Mucosa of rectum (tissue), 2 donors: ENCODE measurements at regions not wholly inside any gene's neighbourhood (a gene's known extent, or its start where the extent isn't known, plus 50 kb on each side); places are given as distances from the start of the nearest gene placed in this dataset.

Experiments used
- H3K27ac ChIP-seq, 2 donors: one replicate each; pipeline ENCODE4 v1.7.0; 2013; ENCODE audit warnings: inconsistent platforms in 2 of 2, low read depth in 2 of 2, low read length in 2 of 2
- H3K27me3 ChIP-seq, 2 donors: one replicate each; pipeline ENCODE4 v1.7.0; 2013; ENCODE audit warnings: low read length in 2 of 2; ENCODE audit not compliant: control insufficient read depth in 2 of 2, insufficient read depth in 2 of 2
- H3K36me3 ChIP-seq, 2 donors: one replicate each; pipeline ENCODE4 v1.7.0; 2013; ENCODE audit warnings: low read length in 2 of 2; ENCODE audit not compliant: control insufficient read depth in 2 of 2, insufficient read depth in 2 of 2
- H3K4me1 ChIP-seq, 2 donors: one replicate each; pipeline ENCODE4 v1.7.0; 2013; ENCODE audit warnings: low read length in 2 of 2, mild to moderate bottlenecking in 1 of 2; ENCODE audit not compliant: control insufficient read depth in 2 of 2, insufficient read depth in 2 of 2
- H3K4me3 ChIP-seq, 2 donors: one replicate each; pipeline ENCODE4 v1.7.0; 2013; ENCODE audit warnings: low read length in 2 of 2
- H3K9ac ChIP-seq, 2 donors: one replicate each; pipeline ENCODE4 v1.7.0; 2013; ENCODE audit warnings: low read length in 2 of 2, low read depth in 1 of 2, mild to moderate bottlenecking in 1 of 2
- H3K9me3 ChIP-seq, 2 donors: one replicate each; pipeline ENCODE4 v1.7.0; 2013; ENCODE audit warnings: low read length in 2 of 2; ENCODE audit not compliant: control insufficient read depth in 2 of 2
- donor health status: healthy.
- donor health status: Normal muscosa, but diverticular disease.

DNA sequence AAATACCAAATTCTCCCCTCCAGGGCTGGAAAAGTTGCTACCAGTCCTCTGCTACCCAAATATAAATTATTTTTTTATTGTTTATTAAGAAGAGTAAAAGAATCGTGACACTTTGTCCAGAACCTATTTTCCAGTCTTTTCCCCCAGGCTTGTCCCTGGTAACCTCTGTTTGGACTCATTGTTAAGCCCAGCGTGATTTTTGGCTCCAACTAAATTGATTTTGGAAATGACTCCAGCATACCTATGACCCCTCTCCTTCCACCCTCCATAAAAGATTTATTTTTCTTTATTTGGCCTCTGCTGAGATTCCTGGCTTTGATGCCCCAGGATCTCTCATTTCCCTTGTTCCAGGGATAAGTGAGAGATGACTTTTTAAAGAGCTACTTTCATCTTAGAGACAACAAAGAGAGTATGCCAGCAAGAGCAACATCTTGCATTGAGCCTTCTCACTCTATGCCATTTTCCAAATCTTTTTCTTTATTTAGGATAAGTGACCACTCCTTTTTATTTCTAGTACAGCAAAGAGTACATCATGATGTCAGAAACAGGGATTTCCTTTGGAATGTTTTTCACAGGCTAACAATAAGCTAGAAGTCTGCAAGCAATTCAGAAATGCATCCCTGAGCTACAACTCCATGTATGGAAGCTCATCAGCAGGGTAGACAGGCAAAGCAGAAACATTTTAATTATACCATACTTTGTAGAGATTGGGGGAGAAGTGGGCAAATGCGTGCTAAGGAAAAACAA, 75.8 kb downstream of the DAD1 start:
- H3K9ac ChIP-seq: no peak overlapping the region
- H3K36me3 ChIP-seq: no peaks in the 10 kb centered on the region
- H3K4me1 ChIP-seq: peaks cover 5 to 9% of the 10 kb centered on the region in 2 donors
- peak overlapping the region; percentile 11 to 51 for H3K27ac ChIP-seq
- H3K4me3 ChIP-seq: no peak overlapping the region
- no peaks in the 10 kb centered on the region for H3K9me3 ChIP-seq
- H3K27me3 ChIP-seq: no peaks in the 10 kb centered on the region

- peak overlapping the region; percentile 11 to 41 for H3K27ac ChIP-seq
- H3K27me3 ChIP-seq: no peaks in the 10 kb centered on the region
- no peaks in the 10 kb centered on the region for H3K36me3 ChIP-seq
- no peaks in the 10 kb centered on the region for H3K9me3 ChIP-seq
- no peak overlapping the region for H3K4me3 ChIP-seq
- H3K4me1 ChIP-seq: peaks cover 5 to 9% of the 10 kb centered on the region in 2 donors
- H3K9ac ChIP-seq: no peak overlapping the region
Measured at GRCh38 chr14:22512106-22512814, 76.8 kb downstream of the DAD1 start.

- no peak overlapping the region for H3K4me3 ChIP-seq
- H3K27ac ChIP-seq: peak overlapping the region; percentile 45 to 59
- no peaks in the 10 kb centered on the region for H3K9me3 ChIP-seq
Measured at GRCh38 chr14:22510527-22511110, 78.4 kb downstream of the DAD1 start.

GRCh38 chr14:22509751-22510300, 79.2 kb downstream of the DAD1 start:
- H3K9me3 ChIP-seq: no peaks in the 10 kb centered on the region
- peak overlapping the region; percentile 45 to 59 for H3K27ac ChIP-seq
- no peak overlapping the region for H3K9ac ChIP-seq
- H3K4me1 ChIP-seq: peaks cover 0 to 9% of the 10 kb centered on the region in 2 donors
- H3K36me3 ChIP-seq: no peaks in the 10 kb centered on the region
- H3K4me3 ChIP-seq: no peak overlapping the region
- no peaks in the 10 kb centered on the region for H3K27me3 ChIP-seq

More at GRCh38 chr14:22510527-22511110, 78.4 kb downstream of the DAD1 start:
- Histone ChIP-seq H3K9ac (no peak overlapping the region), H3K27me3 (no peaks in the 10 kb centered on the region), H3K36me3 (no peaks in the 10 kb centered on the region), H3K4me1 (peaks cover 0 to 9% of the 10 kb centered on the region in 2 donors)

- no peak overlapping the region for H3K4me3 ChIP-seq
- H3K4me1 ChIP-seq: peaks cover 0 to 9% of the 10 kb centered on the region in 2 donors
- no peaks in the 10 kb centered on the region for H3K27me3 ChIP-seq
- H3K9me3 ChIP-seq: no peaks in the 10 kb centered on the region
- no peak overlapping the region for H3K9ac ChIP-seq
- peak overlapping the region; percentile 11 to 19 for H3K27ac ChIP-seq
- no peaks in the 10 kb centered on the region for H3K36me3 ChIP-seq
Measured at GRCh38 chr14:22509036-22509709, 79.9 kb downstream of the DAD1 start.

DNA sequence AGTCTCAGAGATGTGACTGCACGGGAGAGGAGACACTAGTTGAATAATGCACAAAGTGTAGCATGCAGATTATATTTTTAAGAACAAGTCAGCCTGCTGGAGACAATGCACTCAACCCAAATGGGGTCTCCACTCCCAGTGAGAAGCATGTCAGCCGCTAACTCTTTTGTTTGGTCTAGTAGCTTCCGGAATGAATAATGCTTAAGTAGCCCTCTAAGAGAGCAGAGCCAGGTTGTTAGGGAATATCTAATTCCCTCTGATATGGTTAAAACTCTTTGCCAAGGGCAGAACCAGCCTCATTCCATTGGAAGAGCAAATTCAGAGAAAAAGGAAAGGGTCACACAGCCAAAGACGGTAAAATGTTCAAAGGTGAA, 80.4 kb downstream of the DAD1 start:
- H3K9me3 ChIP-seq: no peaks in the 10 kb centered on the region
- no peak overlapping the region for H3K9ac ChIP-seq
- peaks cover 0 to 9% of the 10 kb centered on the region in 2 donors for H3K4me1 ChIP-seq
- no peak overlapping the region for H3K4me3 ChIP-seq
- no peaks in the 10 kb centered on the region for H3K36me3 ChIP-seq
- H3K27me3 ChIP-seq: no peaks in the 10 kb centered on the region
- H3K27ac ChIP-seq: no peak overlapping the region

- Histone ChIP-seq H3K9me3 (no peaks in the 10 kb centered on the region), H3K4me1 (peaks cover 0 to 9% of the 10 kb centered on the region in 2 donors), H3K27ac (peak overlapping the region in 1 of 2 donors; percentile 20), H3K36me3 (no peaks in the 10 kb centered on the region), H3K27me3 (no peaks in the 10 kb centered on the region), H3K9ac (no peak overlapping the region), H3K4me3 (no peak overlapping the region)
Measured at GRCh38 chr14:22508150-22508457, 80.9 kb downstream of the DAD1 start.

GRCh38 chr14:22506778-22507351, 82.2 kb downstream of the DAD1 start:
- H3K27ac ChIP-seq: peak overlapping the region in 1 of 2 donors; percentile 39
- no peak overlapping the region for H3K4me3 ChIP-seq
- H3K9ac ChIP-seq: no peak overlapping the region
- no peaks in the 10 kb centered on the region for H3K27me3 ChIP-seq
- peaks cover 0 to 9% of the 10 kb centered on the region in 2 donors for H3K4me1 ChIP-seq
- no peaks in the 10 kb centered on the region for H3K36me3 ChIP-seq
- H3K9me3 ChIP-seq: no peaks in the 10 kb centered on the region

DNA sequence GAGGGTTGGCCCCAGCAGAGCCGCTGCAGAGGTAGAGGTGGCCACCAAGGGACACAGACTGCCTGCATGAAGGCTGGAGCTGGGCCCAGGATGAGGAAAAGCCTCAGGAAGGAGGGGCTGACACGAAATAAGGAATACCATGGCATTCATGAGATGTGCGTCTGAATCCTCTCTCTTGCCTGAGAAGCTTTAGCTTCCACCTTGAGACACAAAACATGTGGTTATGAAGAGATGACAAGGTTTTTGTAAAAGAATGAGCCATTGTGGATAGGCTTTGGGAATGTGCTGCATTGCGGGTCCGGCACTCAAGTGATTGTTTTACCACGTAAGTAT, 82.7 kb downstream of the DAD1 start:
- Histone ChIP-seq H3K4me1 (peaks cover 0 to 9% of the 10 kb centered on the region in 2 donors), H3K27ac (peak overlapping the region; percentile 37 to 39), H3K36me3 (no peaks in the 10 kb centered on the region), H3K27me3 (no peaks in the 10 kb centered on the region), H3K9ac (no peak overlapping the region), H3K9me3 (no peaks in the 10 kb centered on the region), H3K4me3 (no peak overlapping the region)
